DOHH2 (cell line): ENCODE measurements at regions not wholly inside any gene's neighbourhood (a gene's known extent, or its start where the extent isn't known, plus 50 kb on each side); places are given as distances from the start of the nearest gene placed in this dataset.

Source experiments
- H3F3A ChIP-seq: fragments of 200-600 bp; sonication (generic), shearing (Covaris generic); 2 replicates; pipeline ENCODE4 v1.6.0; 2016; ENCODE audit warnings: antibody characterized with exemption, mild to moderate bottlenecking; ENCODE audit not compliant: control insufficient read depth, insufficient read depth
- H3K27ac ChIP-seq: fragments of 200-600 bp; sonication (generic); 2 replicates; pipeline ENCODE4 v1.5.1; 2014; ENCODE audit warnings: low read depth, mild to moderate bottlenecking, low read length, moderate library complexity
- H3K27me3 ChIP-seq: fragments of 200-600 bp; sonication (generic); 2 replicates; pipeline ENCODE4 v1.6.1; 2014; ENCODE audit warnings: mild to moderate bottlenecking, low read length, mixed read lengths; ENCODE audit not compliant: control insufficient read depth
- H3K36me3 ChIP-seq: fragments of 200-600 bp; sonication (generic); 2 replicates; pipeline ENCODE4 v1.6.1; 2014; ENCODE audit warnings: mild to moderate bottlenecking, low read length, moderate library complexity, mixed read lengths; ENCODE audit not compliant: control insufficient read depth
- H3K4me1 ChIP-seq: fragments of 200-600 bp; sonication (generic); 2 replicates; pipeline ENCODE4 v1.6.1; 2014; ENCODE audit warnings: mild to moderate bottlenecking, low read length, mixed read lengths; ENCODE audit not compliant: control insufficient read depth
- H3K4me2 ChIP-seq: fragments of 200-600 bp; sonication (generic); 2 replicates; pipeline ENCODE4 v1.6.0; 2014; ENCODE audit warnings: mild to moderate bottlenecking, low read length, moderate library complexity
- H3K4me3 ChIP-seq: fragments of 200-600 bp; sonication (generic); 2 replicates; pipeline ENCODE4 v1.5.1; 2014; ENCODE audit warnings: mild to moderate bottlenecking, low read length, mixed read lengths
- H3K79me2 ChIP-seq: fragments of 200-600 bp; sonication (generic); 2 replicates; pipeline ENCODE4 v1.6.1; 2014; ENCODE audit warnings: mild to moderate bottlenecking, low read length, mixed read lengths; ENCODE audit not compliant: control insufficient read depth
- H3K9me2 ChIP-seq: fragments of 200-600 bp; sonication (generic); replicated peaks from 2 replicates; pipeline ENCODE4 v1.6.1; 2014; ENCODE audit warnings: mild to moderate bottlenecking, low read length, mixed read lengths; ENCODE audit not compliant: control insufficient read depth
- H3K9me3 ChIP-seq: fragments of 200-600 bp; sonication (generic); 2 replicates; pipeline ENCODE4 v1.6.1; 2014; ENCODE audit warnings: antibody characterized with exemption, low read length, mixed read lengths; ENCODE audit not compliant: control insufficient read depth, insufficient read depth
- H4K20me1 ChIP-seq: fragments of 200-600 bp; sonication (generic); 2 replicates; pipeline ENCODE4 v1.6.0; 2014; ENCODE audit warnings: low read depth, mild to moderate bottlenecking, antibody characterized with exemption, low read length, moderate library complexity; ENCODE audit not compliant: control insufficient read depth, insufficient read depth
- EZH2phosphoT487 ChIP-seq: fragments of 200-600 bp; sonication (generic); IDR thresholded peaks from 2 replicates; pipeline ENCODE4 v1.6.1; 2017; ENCODE audit warnings: borderline replicate concordance, mild to moderate bottlenecking, antibody characterized with exemption, low read length, moderate library complexity, mixed read lengths
- TF ChIP-seq, protein P1 (sequence below): fragments of 200-600 bp; sonication (generic); IDR thresholded peaks from one replicate; pipeline ENCODE4 v1.5.1; 2014; ENCODE audit warnings: antibody characterized with exemption, mild to moderate bottlenecking, low read depth, low read length; ENCODE audit not compliant: poor library complexity, severe bottlenecking

DNA sequence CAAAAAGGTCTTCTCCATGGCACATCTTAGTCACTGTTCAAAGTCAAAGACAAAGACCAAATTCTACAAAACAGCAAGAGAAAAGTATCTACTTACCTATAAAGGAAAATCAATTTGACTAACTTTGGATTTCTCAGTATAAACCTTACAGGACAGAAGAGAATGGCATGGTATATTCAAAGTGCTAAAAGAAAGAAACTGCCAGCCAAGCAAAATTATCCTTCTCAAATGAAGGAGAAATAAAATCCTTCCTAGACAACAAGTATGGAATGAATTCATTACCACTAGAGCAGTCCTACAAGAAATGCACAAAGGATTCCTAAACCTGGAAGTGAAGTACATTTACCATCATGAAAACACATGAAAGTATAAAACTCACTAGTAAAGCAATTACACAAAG is 235.5 kb downstream of the STK31 start:
- no peaks in the 10 kb centered on the region for H3K79me2 ChIP-seq
- H3K36me3 ChIP-seq = no peaks in the 10 kb centered on the region
- TF ChIP-seq, protein P1, sequence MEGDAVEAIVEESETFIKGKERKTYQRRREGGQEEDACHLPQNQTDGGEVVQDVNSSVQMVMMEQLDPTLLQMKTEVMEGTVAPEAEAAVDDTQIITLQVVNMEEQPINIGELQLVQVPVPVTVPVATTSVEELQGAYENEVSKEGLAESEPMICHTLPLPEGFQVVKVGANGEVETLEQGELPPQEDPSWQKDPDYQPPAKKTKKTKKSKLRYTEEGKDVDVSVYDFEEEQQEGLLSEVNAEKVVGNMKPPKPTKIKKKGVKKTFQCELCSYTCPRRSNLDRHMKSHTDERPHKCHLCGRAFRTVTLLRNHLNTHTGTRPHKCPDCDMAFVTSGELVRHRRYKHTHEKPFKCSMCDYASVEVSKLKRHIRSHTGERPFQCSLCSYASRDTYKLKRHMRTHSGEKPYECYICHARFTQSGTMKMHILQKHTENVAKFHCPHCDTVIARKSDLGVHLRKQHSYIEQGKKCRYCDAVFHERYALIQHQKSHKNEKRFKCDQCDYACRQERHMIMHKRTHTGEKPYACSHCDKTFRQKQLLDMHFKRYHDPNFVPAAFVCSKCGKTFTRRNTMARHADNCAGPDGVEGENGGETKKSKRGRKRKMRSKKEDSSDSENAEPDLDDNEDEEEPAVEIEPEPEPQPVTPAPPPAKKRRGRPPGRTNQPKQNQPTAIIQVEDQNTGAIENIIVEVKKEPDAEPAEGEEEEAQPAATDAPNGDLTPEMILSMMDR = no peak
- H3K9me2 ChIP-seq = no peaks in the 10 kb centered on the region
- H3F3A ChIP-seq = no peaks in the 10 kb centered on the region
- H3K4me2 ChIP-seq = no peak overlapping the region
- no peak overlapping the region for H3K27ac ChIP-seq
- no peak overlapping the region for H3K4me3 ChIP-seq
- H3K4me1 ChIP-seq = peaks cover 7% of the 10 kb centered on the region; the same call in 1 of the 2 replicates
- no peaks in the 10 kb centered on the region for H3K27me3 ChIP-seq
- no peaks in the 10 kb centered on the region for H4K20me1 ChIP-seq
- 0 out of 2 replicates have a peak, but pooled peaks cover 3% of the 10 kb centered on the region for H3K9me3 ChIP-seq

DNA sequence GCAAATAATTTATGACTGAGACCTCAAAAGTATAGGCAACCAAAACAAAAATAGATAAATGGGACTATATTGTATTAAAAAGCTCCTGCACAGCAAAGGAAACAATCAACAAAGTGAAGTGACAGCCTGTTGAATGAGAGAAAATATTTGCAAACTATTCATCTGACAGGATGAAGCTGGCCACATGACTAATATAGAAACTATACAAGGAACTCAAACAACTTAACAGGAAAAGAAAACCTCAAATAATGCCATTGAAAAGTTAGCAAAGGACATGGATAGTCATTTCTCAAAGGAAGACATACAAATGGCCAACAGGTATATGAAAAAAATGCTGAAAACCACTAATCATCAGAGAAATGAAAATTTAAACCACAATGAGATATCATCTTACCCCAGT is 245.1 kb downstream of the STK31 start:
- H3K4me3 ChIP-seq = no peak overlapping the region
- H3K27me3 ChIP-seq = no peaks in the 10 kb centered on the region
- no peak overlapping the region for H3K4me2 ChIP-seq
- no peaks in the 10 kb centered on the region for H3K9me3 ChIP-seq
- H4K20me1 ChIP-seq = no peaks in the 10 kb centered on the region
- TF ChIP-seq EZH2phosphoT487 = no peak
- TF ChIP-seq, protein P1 = no peak
- H3K79me2 ChIP-seq = no peaks in the 10 kb centered on the region
- no peak overlapping the region for H3K27ac ChIP-seq
- H3F3A ChIP-seq = no peaks in the 10 kb centered on the region
- no peaks in the 10 kb centered on the region for H3K4me1 ChIP-seq
- H3K9me2 ChIP-seq = no peaks in the 10 kb centered on the region; the same call in 1 of the 2 replicates
- H3K36me3 ChIP-seq = no peaks in the 10 kb centered on the region

DNA sequence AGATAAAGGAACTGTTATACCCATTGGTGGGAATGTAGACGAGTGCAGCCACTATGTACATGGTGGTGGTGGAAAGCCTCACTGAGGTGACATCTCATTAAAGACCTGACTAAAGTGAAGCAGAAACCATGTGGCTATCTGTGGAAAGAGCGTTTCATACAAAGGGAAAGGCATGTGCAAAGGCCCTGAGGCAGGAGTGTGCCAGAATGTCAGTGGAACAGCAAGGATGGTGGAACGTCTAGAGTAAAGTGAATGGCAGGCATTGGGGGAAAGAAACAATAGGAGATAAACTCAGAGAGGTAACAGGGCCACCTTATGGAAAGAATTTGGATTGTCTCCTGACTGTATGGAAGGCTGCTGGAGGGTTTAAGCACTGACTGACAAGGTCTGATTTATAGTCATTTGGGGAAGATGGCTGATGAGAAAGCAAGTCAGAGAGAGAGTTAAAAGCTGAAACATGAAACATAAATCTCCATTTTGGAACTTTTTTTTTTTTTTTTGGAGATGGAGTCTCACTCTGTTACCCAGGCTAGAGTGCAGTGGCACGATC is 245.7 kb downstream of the STK31 start:
- Histone ChIP-seq H3K4me1 (no peaks in the 10 kb centered on the region), H3K79me2 (no peaks in the 10 kb centered on the region), H3K36me3 (no peaks in the 10 kb centered on the region), H3K27ac (no peak overlapping the region), H3K9me3 (no peaks in the 10 kb centered on the region), H4K20me1 (no peaks in the 10 kb centered on the region), H3K27me3 (no peaks in the 10 kb centered on the region), H3K9me2 (no peaks in the 10 kb centered on the region; the same call in 1 of the 2 replicates), H3K4me2 (no peak overlapping the region), H3K4me3 (no peak overlapping the region), H3F3A (no peaks in the 10 kb centered on the region)
- TF ChIP-seq EZH2phosphoT487 = no peak
- TF ChIP-seq, protein P1 = no peak
